HG03342 (cell line): ENCODE measurements at regions not wholly inside any gene's neighbourhood (a gene's known extent, or its start where the extent isn't known, plus 50 kb on each side); places are given as distances from the start of the nearest gene placed in this dataset.

ENCODE experiments used
- ATAC-seq: cut with Tn5 transposase; IDR thresholded peaks from one replicate; pipeline ENCODE4 v1.9.1; 2021; ENCODE audit warnings: mild to moderate bottlenecking, moderate library complexity; ENCODE audit not compliant: unreplicated experiment

DNA sequence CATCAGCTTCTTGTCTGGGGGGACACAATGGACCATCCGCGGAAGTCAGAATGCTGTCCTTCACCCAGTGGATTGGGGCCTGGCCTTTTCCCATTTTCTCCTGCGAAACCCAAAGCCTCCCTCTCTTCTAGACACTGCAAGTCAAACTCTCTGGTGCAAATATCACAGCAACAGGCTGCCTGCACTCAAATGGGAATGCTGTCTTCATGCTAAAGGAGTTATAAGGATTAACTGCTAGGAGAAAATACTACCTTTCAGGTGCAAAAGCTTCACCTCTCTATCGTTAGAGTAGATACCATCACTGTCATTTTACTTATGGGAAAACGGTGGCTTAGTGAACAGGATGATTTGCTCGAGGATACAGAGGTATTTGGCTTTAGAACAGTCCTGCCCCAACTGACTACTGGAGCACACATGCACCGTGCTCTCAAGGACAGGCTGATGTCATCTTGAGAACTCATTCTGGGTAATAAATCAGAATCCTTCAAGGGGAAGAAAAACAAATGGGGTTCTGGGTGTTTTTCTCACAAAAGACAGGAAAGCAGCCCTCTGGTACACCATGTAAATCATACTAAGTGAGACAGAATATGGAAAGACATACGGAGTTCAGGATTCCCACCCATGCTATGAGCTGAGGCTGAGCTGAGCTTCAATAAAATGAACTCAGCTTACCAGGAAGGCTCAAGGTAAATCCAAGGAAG lies 100.9 kb downstream of the SAMD9 start:
- ATAC-seq: no peak

DNA sequence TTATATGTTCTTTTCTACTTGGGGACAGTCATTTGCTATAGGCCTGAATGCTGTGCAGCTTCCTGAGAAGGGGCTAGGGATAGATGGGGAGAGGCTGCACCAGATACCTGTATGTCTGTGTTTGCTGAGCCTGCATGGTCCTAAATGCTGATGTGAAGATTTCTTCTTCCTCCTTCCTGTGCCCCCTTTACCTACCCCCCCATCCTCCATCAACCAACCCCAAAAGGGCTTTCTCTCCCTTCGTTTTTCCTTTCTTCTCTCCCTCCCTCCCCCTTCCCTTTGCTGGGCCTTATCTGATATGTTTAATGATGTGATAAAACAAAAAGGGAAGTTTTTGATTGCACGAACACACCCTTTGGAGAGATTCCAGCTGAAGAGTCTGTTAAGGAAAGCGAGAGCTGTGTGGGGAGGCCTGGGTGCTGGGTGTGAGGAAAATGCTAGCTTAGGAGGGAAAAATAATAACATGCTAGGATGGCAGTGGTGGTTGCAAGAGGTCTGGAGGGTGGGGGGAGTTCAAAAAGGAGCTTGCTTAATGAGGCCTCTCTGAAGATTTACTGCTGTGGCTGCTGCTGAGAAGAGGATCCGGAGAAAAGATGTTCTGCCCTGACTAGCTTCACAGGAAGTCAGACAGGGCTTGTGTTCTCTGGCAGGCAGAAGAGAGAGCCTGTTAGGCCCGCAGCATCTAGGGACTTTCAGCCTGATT lies 101.8 kb downstream of the SAMD9 start:
- ATAC-seq: no peak

DNA sequence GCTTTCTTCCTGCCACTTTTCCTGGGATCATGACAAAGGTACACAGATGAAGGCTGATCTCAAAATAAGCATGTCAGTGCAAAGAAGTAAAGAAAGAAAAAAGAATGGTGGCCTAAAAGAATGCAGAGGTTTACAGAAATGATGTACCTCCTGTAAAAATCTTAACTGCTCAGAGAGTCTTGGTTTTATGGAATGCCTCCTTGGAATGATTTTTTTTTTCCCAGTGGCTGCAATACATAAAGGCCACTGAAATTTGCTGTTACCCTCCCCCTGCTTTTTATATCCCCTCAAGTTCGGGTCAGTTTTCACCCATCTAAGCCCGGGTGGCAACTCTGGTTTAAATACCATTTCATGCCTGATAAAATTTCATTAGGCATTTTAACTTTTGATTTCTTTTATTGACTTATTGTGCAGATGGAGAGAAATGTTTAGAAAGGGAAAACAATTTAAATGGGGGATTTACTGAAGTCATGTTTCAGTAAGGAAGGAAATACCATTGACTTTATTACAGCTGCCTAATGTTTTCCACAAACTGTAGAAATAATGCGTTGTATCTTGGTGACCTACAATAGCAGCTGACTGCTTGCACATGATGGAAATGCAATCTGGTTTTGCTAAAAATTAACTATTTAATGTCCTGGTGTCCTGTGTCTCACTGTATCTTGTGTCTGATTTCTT lies 102.5 kb downstream of the SAMD9 start:
- no peak for ATAC-seq

DNA sequence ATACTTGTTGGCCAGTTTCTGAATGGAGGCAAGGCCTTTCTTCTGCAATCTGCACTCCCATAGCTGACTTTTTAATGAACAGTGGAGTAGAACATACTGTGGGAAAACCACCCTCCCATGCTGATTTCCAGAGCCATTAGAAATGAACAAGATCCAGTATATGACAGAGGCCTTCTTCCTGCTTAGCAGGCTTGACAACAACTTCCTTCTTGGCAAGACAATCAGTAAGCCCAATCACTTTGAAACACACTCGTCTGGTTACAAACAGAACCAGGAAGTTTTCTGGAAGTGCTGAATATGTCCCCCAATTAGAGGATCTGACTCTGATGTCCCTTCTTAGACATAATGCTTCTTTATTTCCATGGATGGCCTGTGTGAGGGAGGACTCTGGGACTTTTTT lies 103.4 kb downstream of the SAMD9 start:
- no peak for ATAC-seq

DNA sequence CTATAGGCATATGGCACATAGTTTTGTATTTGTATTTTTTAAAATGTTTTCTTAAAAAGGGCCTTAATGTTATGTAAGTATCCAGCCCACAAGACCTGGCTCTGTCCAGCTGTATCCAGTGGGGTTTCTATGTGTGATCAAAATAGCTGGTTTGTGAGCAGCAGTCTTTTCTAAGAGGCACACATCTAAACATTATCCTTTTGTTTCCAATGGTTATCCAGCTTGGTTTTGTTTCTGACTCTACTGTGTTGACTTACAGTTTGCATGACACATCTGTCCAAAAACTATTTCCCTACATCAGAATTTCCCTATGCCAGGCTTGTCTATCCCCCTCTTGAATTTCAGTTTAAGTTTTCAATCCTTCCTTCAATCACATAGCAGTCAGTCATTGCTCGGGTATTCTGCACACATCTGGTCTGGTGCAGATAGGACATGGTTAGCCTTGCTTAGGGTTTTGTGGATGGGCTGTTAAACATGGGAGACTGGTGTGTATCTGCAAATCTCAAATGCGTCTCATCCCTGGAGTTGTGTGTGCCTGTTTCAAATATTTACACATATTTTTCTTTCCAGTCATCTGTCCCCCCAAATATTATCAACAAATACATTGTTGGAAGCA lies 104.2 kb downstream of the SAMD9 start:
- no peak for ATAC-seq

DNA sequence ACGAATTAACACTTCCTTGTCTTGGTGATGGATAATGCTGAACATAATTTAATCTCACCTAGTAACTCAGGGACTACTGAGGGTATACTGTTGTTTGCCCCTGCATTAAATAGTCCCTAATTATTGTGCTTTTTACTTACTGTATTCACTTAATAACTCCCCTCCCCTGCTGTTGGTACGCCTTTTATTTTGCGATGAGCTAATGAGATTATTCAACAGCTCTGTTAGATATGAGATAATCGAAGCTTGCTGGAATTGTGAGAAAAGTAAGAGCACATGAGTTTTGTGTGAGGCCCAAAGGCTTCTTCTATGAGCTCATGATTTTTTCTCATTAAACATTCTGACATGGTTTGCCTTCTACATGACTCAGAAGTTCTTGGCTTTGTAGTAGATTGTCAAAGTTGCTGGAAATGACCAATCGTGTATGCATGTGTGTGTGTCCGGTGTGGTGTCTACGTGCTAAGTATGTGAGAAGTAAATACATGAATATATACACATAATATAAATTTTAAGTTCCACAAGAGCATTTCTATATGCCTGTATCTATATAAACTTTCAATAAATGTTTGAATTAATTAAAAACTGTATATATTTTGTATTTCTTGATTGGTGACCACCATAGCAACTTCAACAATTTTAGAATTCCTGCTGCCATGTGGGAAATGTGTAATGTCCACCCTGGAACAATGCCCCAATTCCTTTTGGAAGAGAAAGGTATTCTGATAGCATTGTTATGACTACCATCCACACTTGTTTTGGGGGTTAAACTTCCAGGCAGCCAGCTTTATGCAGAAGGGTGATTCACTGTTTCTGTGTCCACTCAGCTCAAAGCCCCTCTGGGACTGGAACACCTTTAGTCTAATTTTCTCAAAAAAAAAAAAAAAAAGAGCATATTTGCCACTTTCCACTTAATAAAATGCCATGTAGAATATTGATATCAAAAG lies 106.2 kb downstream of the SAMD9 start:
- no peak for ATAC-seq

DNA sequence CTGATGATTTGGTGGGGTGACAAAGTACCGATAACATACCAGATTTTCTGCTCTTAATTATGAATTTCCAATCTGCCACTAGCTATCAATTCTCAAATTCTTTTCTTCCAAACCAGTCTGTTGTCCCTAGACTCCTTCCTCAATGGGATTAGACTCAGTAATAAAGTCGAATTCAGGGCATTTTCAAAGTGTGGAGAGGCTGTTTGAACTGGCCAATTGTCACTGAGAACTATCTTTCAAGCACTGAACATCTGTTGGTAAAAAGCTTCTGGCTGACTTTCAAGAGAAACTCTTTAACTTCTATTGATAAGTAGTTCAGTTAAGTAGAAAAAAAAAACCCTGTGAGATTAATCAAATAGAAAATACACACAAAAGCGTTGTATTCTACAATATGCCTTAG lies 108.9 kb downstream of the SAMD9 start:
- no peak for ATAC-seq

DNA sequence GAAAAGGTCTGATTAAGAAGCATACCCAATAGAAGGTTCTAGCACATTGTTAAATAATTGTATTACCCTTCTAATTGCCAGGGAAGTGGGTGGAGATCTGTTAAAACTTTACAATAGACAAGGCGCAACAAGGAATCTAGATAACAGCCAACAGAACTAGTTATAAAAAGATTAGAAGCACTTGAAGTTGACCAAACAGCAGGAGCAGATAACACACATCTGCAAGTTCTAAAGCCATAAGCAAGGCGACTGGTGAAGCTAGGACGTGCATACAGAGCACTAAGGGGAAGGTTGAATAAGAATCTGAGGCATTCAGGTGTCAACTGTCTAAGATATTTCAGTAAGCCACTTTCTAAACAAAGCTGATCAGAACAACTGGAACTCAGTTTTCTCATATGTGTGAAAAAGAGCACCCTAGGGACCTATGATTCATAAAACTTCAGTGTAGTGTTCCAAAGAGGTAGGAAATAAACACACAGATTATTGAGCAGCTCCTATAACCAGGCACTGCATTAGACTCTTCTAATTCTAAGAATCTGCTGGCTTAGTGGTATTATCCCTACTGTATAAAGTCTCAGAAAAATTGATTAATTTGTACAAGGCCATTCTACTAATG lies 111.2 kb downstream of the SAMD9 start:
- no peak for ATAC-seq

DNA sequence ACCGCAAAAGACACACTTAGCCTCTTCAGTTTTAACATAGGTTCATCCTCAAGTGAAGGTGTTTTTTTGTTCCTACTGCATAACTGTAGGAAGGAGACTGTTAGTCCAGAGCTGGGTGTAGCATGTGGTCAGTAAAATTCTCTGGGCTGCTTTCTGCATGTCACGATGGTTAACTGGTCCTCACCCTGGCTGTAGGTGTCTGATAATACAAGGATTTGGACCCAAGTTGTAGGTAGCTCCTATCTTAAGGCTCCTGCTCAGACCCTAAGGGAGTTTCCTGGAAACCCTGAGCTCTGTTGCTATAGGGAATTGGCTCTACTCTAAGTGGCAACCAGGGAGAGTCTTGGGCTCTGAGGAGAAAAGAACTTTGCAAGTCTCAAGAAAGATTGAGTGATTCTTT lies 112.9 kb downstream of the SAMD9 start:
- no peak for ATAC-seq

DNA sequence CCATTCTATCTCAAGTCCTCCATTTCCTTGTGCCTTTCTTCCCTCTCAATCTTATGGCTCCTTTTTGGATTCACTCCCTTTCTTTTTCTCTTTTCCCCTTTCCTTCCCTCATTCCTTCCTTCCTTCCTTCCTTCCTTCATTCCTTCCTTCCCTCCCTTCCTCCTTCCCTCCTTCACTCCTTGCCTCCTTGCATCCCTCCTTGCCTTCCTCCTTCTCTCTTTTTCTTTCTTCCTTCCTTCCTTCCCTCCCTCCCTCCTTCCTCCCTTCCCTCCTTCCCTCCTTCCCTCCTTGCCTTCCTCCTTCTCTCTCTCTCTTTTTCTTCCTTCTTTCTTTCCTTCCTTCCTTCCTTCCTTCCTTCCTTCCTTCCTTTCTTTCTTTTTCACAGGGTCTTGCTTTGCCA lies 120.1 kb downstream of the SAMD9 start:
- no peak for ATAC-seq

DNA sequence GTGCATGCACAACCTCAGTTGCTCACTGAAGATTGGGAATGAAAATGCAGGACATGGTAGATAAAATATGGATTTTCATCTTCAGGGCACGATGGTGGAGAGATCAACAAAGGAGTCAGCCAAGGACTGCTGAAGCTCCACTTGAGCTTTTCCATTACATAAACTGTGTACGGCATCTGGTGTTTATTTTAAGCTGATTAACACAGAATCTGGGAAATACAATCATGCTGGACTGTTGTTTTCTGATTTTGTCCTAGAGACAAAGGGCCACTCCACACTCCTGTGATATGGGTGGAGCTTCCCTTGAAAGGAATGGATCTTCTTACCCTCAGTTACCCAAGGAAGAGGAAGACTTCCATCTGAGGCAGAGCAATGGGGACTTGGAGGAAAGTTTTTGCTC lies 120.6 kb downstream of the SAMD9 start:
- no peak for ATAC-seq

DNA sequence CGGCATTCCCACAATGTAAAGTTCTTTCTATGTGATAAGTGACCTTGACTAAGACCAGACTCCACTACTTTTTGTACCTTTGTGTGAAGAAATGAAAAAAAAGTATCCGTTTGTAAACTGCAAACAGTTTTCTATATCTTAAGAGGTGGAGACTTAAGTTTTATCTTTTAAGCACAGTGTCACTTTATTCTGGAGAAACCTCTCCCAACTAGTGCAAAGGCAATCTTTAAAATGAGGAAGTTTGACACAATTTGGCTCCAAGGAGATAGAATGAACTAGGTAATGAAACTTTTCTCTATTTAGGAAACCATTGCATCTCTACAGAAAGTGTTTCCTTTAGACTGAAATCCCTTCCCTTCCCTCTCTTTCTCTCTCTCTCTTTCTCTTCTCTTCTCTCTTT lies 122.9 kb downstream of the SAMD9 start:
- no peak for ATAC-seq

DNA sequence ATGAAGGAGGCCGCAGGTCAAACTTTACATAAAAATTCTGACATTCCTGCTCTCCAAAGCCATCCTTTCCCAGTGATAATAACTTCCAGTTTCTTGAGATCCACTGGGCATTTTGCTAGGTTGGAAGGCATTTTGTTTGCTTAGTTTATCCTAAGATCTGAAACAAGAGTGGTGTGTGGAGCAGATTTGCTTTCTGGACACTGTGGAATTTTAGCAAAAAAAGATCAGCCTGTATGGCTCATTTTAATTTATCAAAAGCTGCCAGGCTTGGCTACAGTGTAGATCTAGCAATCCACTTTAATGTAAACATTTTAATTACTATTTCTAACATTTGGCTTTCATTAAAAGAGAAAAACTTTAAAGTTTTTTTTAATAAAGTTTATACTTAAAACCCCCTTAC lies 124.8 kb downstream of the SAMD9 start:
- ATAC-seq: no peak

DNA sequence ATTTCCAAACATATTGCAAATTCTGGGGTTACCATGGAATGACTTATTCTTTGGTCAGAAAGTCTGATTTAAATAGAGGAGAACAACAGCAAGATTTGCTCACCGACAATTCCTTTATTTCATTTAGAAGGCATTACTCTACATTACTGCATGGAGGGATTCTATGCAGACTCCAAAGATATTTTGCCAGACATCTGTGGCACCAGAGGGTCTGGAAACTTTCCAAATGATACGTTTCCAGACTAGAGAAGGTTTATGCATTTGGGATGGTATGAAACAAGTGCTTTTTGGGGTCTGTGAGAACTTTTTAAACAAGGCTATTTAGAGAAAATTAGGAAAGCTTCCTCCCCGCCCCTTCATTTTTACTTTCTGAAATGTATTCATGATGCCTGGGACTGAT lies 125.3 kb downstream of the SAMD9 start:
- no peak for ATAC-seq

DNA sequence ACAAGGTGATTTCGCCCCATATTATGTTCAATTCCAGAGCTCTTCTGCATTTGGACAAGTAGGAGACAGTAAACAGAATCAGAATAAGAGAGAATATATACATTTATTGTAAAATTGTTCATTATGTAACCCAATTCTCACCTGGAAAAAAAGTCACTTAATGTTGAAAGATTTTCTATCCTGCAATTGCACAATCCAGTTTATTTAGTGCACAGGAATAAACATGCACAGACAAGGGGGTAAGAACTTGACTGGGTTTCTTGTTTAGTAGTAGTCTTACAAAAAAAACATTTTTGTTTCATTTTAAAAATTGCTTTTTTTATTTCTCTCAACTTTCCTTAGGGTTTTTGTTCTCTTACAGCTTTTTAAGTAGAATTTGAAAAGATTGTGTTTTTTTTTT lies 126.6 kb downstream of the SAMD9 start:
- no peak for ATAC-seq

DNA sequence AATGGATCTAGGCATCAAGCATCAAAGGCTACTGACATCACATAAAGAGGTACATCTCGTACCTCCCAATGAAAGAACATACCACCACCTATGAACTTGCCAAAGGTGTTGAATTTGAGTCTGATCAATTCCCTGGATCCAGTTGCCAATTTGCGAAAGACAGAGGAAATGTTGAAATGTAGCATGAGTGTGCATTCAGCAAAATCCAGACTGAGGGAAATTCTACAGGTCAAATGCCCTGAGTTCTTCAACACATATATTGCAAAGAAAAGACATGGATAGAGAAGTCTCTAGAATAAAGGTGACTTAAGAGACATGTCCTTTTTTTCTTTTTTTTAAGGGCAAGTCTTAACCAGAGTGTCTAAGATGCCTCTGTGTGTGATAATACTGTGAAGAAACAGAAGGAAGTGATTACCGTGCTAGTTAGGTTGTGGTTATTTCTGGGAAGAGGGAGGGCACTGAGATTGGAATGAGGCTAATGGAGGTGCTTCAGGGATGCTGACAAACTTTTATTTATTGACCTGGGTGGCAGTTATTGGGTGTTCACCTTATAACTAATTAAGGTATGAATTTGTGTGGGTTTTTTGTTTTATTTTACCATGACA lies 128.7 kb downstream of the SAMD9 start:
- no peak for ATAC-seq

DNA sequence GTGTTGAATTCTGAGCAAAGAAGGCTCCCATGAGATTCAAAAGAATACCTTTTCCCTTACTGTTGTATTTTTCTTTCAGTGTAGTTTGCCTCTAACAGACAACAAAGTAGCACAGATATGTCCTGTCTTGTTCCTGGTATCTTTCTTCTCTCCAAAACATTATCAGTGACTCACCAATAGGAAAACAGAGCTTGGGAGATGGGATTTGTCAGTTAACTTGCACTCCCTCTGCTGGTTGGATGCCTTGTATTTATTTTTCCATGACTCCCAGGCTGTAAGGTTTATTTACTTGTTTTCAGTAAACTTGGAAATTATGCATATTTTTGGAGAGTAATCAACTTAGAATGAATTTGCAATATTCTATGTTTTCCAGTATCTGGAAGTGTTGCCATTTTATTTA lies 129.7 kb downstream of the SAMD9 start:
- ATAC-seq: no peak

DNA sequence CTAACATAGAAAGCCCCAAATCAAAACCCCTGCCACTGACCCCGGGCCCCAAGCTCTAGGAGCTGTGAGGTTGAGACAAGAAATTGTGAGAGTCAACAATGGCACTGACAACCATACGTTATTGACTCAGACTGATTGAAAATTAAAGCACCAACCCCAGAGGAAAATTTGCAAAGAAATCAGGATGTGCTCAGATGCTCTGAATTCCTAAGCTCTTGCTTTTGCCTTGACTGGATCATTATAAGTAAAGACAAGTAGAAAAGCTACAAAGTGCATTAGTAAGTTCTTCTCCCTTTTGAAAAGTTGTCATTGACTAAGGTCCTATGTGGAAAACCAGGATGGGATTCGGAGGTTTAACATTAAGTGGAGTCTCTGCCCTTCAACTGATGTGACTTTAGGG lies 130.2 kb downstream of the SAMD9 start:
- no peak for ATAC-seq

DNA sequence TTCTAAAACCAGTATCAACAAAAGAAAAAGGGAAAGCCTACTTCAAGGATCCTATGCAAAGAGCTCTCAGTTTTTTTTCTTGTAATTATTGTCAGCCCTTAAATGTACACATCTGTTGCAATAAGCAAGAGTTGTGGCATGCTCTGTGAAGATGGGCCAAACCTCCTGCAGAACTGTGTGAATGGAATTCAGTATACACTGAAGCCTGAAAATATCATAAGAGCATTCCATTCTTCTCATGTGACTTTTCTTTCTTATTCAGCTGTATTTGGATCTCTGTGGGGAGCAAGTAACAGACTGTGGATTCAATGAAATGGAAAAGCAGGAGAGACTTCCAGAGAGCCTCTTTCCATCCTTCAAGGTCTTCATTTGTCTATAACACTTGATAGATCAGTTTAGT lies 130.7 kb downstream of the SAMD9 start:
- no peak for ATAC-seq

DNA sequence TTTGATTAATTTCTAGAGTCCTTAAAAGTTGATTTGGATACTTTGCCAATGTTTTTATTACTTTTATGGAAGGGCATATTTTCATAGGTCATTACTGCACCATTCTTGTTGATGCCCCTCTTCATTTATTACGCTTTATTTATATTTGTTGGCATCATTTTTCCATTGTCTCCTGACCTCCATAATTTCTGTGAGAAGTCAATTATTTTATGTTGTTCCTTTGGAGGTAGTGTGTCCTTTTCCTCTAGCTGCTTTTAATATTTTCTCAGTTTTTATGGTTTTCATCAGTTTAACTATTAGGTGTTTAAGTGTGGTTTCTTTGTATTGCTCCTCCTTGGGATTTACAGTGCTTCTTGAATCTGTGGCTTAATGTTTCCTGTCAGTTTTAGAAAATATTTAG lies 134.9 kb downstream of the SAMD9 start:
- ATAC-seq: no peak
